Keratinocyte (primary cell): ENCODE measurements at regions not wholly inside any gene's neighbourhood (a gene's known extent, or its start where the extent isn't known, plus 50 kb on each side); places are given as distances from the start of the nearest gene placed in this dataset.
A peak's percentile ranks its signal among the peaks of the same experiment; 100 is the strongest.

Source experiments
- DNase-seq: peaks from one replicate; pipeline ENCODE4 v3.0.0-alpha.2; 2011; ENCODE audit warnings: low read depth, missing footprints, low spot score
- FAIRE-seq: peaks from 2 replicates; lab custom pipeline; 2011; peaks lifted over from hg19 to GRCh38; lab: Jason Lieb, UNC
- H2AFZ ChIP-seq: 2 replicates; pipeline ENCODE4 v1.6.0; 2012; ENCODE audit warnings: low read length, control low read depth, inconsistent platforms; ENCODE audit not compliant: control insufficient read depth
- H3K27ac ChIP-seq: 2 replicates; pipeline ENCODE4 v1.5.1; 2011; ENCODE audit warnings: low read length; ENCODE audit not compliant: control insufficient read depth, insufficient read depth
- H3K27me3 ChIP-seq: 3 replicates; pipeline ENCODE4 v1.6.0; 2011; ENCODE audit warnings: low read length; ENCODE audit not compliant: control insufficient read depth, insufficient read depth; ENCODE audit errors: extremely low read depth
- H3K36me3 ChIP-seq, 2 experiments: 2 replicates in 1 of 2; 3 replicates in 1 of 2; pipeline ENCODE4 v1.5.1; 2011; ENCODE audit warnings: low read length in 2 of 2, mild to moderate bottlenecking in 1 of 2; ENCODE audit not compliant: control insufficient read depth in 2 of 2, insufficient read depth in 2 of 2; ENCODE audit errors: extremely low read depth in 1 of 2
- H3K4me1 ChIP-seq: 3 replicates; pipeline ENCODE4 v1.5.1; 2011; ENCODE audit warnings: low read length; ENCODE audit not compliant: control insufficient read depth, insufficient read depth; ENCODE audit errors: extremely low read depth
- H3K4me2 ChIP-seq: 3 replicates; pipeline ENCODE4 v1.6.0; 2011; ENCODE audit warnings: low read depth, low read length; ENCODE audit not compliant: control insufficient read depth, insufficient read depth; ENCODE audit errors: extremely low read depth
- H3K4me3 ChIP-seq, 3 experiments: fragments of 200-600 bp in 1 of 3; sonication (generic) in 1 of 3; 2 replicates in 2 of 3; 3 replicates in 1 of 3; pipeline ENCODE4 v1.5.1; 2011 to 2016; ENCODE audit warnings: low read length in 3 of 3, mild to moderate bottlenecking in 3 of 3, control low read depth in 2 of 3, inconsistent platforms in 1 of 3, low read depth in 1 of 3, mixed read lengths in 1 of 3, mixed run types in 1 of 3, moderate library complexity in 1 of 3; ENCODE audit not compliant: control insufficient read depth in 2 of 3, insufficient read depth in 2 of 3; ENCODE audit errors: extremely low read depth in 1 of 3
- H3K79me2 ChIP-seq: 2 replicates; pipeline ENCODE4 v1.6.0; 2012; ENCODE audit warnings: low read length; ENCODE audit not compliant: control insufficient read depth, insufficient read depth
- H3K9ac ChIP-seq: 3 replicates; pipeline ENCODE4 v1.6.0; 2011; ENCODE audit warnings: low read length; ENCODE audit not compliant: control insufficient read depth, insufficient read depth; ENCODE audit errors: extremely low read depth
- H3K9me1 ChIP-seq: 3 replicates; pipeline ENCODE4 v1.6.0; 2011; ENCODE audit warnings: low read length; ENCODE audit not compliant: control insufficient read depth, insufficient read depth; ENCODE audit errors: extremely low read depth
- H3K9me3 ChIP-seq: 2 replicates; pipeline ENCODE4 v1.5.1; 2012; ENCODE audit warnings: low read depth, low read length; ENCODE audit not compliant: control insufficient read depth
- H4K20me1 ChIP-seq: 3 replicates; pipeline ENCODE4 v1.6.0; 2011; ENCODE audit warnings: low read length; ENCODE audit not compliant: control insufficient read depth, insufficient read depth; ENCODE audit errors: extremely low read depth
- EZH2 ChIP-seq: IDR thresholded peaks from one replicate; pipeline ENCODE4 v1.6.1; 2012; ENCODE audit warnings: inconsistent platforms, mild to moderate bottlenecking, low read length, moderate library complexity
- dilution Hi-C: fragments of 300-500 bp; cut with MboI; formaldehyde crosslinking; loops from one replicate; pipeline ENCODE4 v1.7.0; 2020; ENCODE audit warnings: low sequenced_read_pairs; ENCODE audit not compliant: extremely low pct_ligation_motif_present
- TF ChIP-seq, protein P1 (sequence below), 3 experiments: IDR thresholded peaks in 1 of 3; conservative IDR thresholded peaks in 1 of 3; optimal IDR thresholded peaks in 1 of 3; 2 replicates in 2 of 3; 3 replicates in 1 of 3; pipeline versions ENCODE3 to v1.5.1; 2011; ENCODE audit warnings: low read length in 3 of 3, mild to moderate bottlenecking in 3 of 3, moderate library complexity in 2 of 3, control low read depth in 1 of 3, inconsistent platforms in 1 of 3; ENCODE audit not compliant: insufficient read depth in 2 of 3; ENCODE audit errors: extremely low read depth in 1 of 3

DNA sequence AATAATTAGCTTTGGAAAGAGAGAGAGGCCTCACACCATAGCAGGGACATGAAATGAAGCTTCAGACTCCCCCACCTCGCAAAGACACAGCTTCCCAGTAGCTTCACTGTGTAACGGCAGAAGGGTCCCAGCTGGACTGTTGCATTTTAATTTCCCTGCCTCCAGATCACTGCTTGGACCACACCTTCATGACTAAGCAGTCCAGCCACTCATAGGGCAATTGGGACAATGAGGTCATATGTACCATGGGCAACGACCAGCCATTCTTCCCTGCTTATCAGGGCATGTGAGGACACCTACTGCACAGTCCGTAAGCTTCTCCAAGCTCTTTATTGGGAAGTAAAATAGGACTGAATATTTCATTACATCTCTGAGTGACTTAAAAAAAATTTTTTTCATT is 183.0 kb downstream of the MREG start:
- Histone ChIP-seq H3K27me3 (no peaks in the 10 kb centered on the region), H4K20me1 (no peaks in the 10 kb centered on the region), H3K4me3 (no peak overlapping the region), H3K4me1 (peaks cover 8% of the 10 kb centered on the region), H3K79me2 (no peaks in the 10 kb centered on the region), H3K36me3 (no peaks in the 10 kb centered on the region), H3K9ac (no peak overlapping the region), H3K4me2 (no peak overlapping the region), H3K9me3 (no peaks in the 10 kb centered on the region), H3K9me1 (no peaks in the 10 kb centered on the region), H2AFZ (no peak overlapping the region), H3K27ac (no peak overlapping the region)
- dilution Hi-C loops, result no loop called here
- TF ChIP-seq, protein P1, sequence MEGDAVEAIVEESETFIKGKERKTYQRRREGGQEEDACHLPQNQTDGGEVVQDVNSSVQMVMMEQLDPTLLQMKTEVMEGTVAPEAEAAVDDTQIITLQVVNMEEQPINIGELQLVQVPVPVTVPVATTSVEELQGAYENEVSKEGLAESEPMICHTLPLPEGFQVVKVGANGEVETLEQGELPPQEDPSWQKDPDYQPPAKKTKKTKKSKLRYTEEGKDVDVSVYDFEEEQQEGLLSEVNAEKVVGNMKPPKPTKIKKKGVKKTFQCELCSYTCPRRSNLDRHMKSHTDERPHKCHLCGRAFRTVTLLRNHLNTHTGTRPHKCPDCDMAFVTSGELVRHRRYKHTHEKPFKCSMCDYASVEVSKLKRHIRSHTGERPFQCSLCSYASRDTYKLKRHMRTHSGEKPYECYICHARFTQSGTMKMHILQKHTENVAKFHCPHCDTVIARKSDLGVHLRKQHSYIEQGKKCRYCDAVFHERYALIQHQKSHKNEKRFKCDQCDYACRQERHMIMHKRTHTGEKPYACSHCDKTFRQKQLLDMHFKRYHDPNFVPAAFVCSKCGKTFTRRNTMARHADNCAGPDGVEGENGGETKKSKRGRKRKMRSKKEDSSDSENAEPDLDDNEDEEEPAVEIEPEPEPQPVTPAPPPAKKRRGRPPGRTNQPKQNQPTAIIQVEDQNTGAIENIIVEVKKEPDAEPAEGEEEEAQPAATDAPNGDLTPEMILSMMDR (optimal IDR thresholded peaks at IDR 0.05 in 1 of 3, IDR thresholded peaks at IDR 0.05 in 1 of 3, conservative IDR thresholded peaks at IDR 0.05 in 1 of 3; ENCODE audit: extremely low read depth in 1 of 3, insufficient read depth in 2 of 3, low read length in 3 of 3), result peak in 1 of 3 experiments; percentile 24
- no peak for TF ChIP-seq EZH2
- FAIRE-seq (no peak), DNase-seq (no peak)

- H3K36me3 ChIP-seq, result no peaks in the 10 kb centered on the region
- peaks cover 8% of the 10 kb centered on the region for H3K4me1 ChIP-seq
- no peak overlapping the region for H3K4me2 ChIP-seq
- no peak overlapping the region for H3K4me3 ChIP-seq
- no peak overlapping the region for H3K9ac ChIP-seq
- TF ChIP-seq, protein P1 (optimal IDR thresholded peaks at IDR 0.05 in 1 of 3, IDR thresholded peaks at IDR 0.05 in 1 of 3, conservative IDR thresholded peaks at IDR 0.05 in 1 of 3; ENCODE audit: extremely low read depth in 1 of 3, insufficient read depth in 2 of 3, low read length in 3 of 3), result no peak
- TF ChIP-seq EZH2, result no peak
- H2AFZ ChIP-seq, result no peak overlapping the region
- H3K9me3 ChIP-seq, result no peaks in the 10 kb centered on the region
- H4K20me1 ChIP-seq, result no peaks in the 10 kb centered on the region
- no peaks in the 10 kb centered on the region for H3K27me3 ChIP-seq
- DNase-seq (no peak), FAIRE-seq (no peak)
- H3K9me1 ChIP-seq, result no peaks in the 10 kb centered on the region
- H3K27ac ChIP-seq, result no peak overlapping the region
- dilution Hi-C loops, result no loop called here
- no peaks in the 10 kb centered on the region for H3K79me2 ChIP-seq
These were observed 184.1 kb downstream of the MREG start for GRCh38 chr2:215829261-215829660.
